Thyroid gland (tissue), 4 donors: ENCODE measurements at regions not wholly inside any gene's neighbourhood (a gene's known extent, or its start where the extent isn't known, plus 50 kb on each side); places are given as distances from the start of the nearest gene placed in this dataset.

Experiments
- CTCF ChIP-seq, 6 experiments: fragments of 200-600 bp in 3 of 6; fragments of 450-650 bp in 3 of 6; sonication (generic) in 3 of 6; IDR thresholded peaks; one replicate each; pipeline ENCODE4 v1.5.1; 2016 to 2019; ENCODE audit warnings: antibody characterized with exemption in 6 of 6, mild to moderate bottlenecking in 2 of 6, inconsistent platforms in 1 of 6, moderate library complexity in 1 of 6
- POLR2A ChIP-seq, 2 donors: fragments of 450-650 bp; IDR thresholded peaks; one replicate each; pipeline ENCODE4 v1.6.1; 2017; ENCODE audit warnings: antibody characterized with exemption in 2 of 2, mild to moderate bottlenecking in 2 of 2, moderate library complexity in 1 of 2

- TF ChIP-seq CTCF (IDR thresholded peaks at IDR 0.05) (no peak), POLR2A (IDR thresholded peaks at IDR 0.05) (no peak)
Observed at GRCh38 chr7:35878351-35878750, 77.5 kb downstream of the SEPTIN7 start.
